Non-pigmented ciliary epithelial cell (primary cell): ENCODE measurements at regions not wholly inside any gene's neighbourhood (a gene's known extent, or its start where the extent isn't known, plus 50 kb on each side); places are given as distances from the start of the nearest gene placed in this dataset.

Source experiments
- DNase-seq: peaks from one replicate; pipeline ENCODE4 v3.0.0-alpha.2; 2010; ENCODE audit warnings: low read depth

DNA sequence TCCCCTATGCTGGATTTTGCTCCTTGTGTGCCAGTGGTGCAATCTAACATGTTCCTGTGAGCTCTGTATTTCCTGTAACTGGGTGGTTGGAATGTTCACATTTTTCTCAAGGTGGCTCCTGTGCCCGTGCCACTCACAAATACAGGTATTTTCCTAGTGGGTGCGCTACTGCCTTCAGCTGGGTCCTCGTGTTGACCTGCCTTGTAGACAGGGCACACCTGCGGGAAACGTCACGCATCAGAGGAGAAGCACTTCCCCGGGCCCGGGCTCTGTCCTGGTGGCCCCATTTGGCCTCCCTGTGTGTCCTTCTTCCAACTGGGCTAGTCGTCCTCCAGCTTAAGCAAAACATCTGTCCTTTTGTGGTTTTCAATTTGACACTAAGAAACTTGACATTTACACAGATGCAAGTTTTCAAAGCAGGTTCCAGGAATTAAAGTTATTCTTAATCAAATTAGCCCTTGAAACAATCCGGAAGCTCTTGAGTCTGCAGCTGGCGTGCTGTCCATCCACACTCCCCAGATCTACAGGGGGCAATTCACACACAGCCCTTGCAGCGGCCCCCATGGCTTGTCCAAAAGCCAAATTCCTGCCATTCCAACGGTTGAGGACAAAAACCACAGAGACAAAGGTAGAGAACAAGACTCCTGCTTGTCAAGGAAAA, 275.1 kb downstream of the CDC5L start:
- peak; percentile 45 for DNase-seq

DNA sequence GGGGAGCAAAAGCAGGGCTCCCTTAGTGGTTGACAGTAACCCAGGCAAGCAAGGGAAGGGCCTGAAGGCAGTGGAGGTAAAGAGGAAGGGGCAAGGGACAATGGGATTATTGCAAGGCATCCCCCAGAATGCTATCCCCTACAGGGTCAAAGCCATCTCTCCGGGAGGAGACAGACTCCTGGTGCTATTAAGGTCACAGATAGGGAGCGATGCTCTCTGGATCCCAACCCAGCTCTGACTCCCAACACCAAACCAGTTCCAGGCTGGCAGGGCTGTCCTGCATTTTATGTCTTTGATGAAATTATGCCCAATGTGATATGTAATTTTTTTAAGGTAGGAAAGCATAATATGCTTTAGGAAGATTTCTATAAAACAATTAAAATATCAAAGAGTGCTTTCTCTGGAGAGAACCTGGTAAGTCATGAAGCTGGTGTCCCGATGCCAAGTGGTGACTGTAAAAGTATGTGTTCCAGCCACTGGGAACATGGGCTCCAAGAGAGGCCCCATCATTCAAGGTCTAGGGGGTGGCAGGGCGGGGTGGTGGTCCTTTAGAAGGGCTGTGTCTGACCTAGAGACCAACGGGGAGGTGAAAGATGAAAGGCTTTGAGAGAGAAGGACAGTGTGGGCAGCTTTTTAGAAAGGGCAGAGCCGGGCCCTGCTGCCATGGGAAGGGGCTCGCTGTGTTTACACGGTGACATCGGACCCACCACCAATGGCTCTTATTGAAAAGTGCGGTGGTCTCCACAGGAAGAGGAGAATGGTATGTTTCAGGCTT, 276.5 kb downstream of the CDC5L start:
- no peak for DNase-seq

DNA sequence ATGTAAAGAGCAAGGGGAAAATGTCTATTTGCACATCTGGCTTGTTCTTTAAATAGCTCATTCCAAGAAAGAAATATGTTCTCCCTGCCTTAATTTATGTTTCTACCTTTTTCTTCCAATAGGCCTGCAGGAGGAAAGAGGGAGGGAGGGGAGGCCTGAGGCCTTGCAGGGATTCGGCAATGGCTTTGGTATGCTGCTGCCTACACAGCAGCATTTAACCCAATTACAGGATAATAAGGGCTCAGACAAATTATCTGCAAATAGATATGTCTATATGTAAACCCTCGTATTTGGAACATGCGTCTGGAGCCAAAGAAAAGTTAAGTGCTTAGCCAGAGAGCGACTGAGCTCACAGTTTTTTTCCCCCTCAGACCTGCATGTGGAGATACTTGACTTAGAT, 277.2 kb downstream of the CDC5L start:
- no peak for DNase-seq

DNA sequence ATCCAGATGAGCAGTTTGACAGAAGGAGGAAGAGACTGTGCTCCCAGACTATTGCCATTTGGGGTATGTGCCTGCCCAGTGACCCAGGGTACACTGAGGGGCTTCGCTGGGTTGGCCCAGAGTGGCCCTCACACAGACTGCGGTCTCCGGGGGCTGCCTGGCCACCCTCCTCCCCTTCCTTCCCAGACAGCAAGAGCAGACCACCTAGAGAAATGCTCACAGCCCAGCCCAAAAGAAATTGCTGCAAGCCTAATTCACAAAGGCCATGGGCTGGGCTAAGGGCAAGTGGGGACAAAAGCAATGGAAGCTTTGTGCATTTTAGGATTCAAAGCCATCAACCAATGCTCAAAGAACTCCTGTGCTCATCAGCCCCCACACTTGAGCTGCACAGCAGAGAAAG, 277.6 kb downstream of the CDC5L start:
- no peak for DNase-seq

DNA sequence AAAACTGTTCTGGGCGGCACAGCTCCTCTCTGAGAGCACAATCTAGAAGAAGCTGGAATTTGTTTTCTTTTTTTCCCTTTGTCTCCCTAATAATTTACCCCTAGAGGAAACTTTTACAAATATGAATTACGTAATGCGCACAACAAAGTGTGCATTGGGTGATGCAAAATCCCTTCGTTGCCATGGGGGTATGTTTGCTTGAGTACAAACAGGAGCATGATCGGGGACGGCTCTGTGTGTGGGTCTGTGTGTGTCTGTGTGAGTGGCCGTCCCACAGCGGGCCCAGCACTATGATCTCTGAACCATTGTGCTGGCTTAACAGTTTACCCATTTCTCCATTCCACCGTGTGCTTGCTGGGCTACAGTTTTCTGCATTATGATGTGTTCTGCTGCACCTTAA, 278.2 kb downstream of the CDC5L start:
- DNase-seq = no peak

DNA sequence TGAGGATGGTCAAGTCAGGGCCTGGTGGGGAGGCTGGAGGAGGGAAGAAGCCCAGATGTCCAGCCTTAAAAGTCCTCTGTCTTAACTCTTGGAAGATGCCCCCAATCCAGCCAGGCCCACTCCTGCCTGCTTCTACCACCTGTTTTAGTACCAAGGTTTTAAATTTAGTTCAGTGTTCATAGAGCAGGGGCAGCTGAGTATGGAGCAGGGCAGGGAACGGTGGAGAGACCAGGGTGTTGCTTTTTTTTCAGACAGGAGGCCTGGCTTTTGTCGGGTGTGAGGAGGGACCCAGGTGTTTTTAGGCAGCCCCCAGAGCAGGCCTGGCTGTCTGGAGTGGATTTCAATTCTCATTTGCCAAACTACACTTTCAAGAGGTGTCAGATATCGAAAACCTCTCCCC, 278.8 kb downstream of the CDC5L start:
- DNase-seq = no peak

DNA sequence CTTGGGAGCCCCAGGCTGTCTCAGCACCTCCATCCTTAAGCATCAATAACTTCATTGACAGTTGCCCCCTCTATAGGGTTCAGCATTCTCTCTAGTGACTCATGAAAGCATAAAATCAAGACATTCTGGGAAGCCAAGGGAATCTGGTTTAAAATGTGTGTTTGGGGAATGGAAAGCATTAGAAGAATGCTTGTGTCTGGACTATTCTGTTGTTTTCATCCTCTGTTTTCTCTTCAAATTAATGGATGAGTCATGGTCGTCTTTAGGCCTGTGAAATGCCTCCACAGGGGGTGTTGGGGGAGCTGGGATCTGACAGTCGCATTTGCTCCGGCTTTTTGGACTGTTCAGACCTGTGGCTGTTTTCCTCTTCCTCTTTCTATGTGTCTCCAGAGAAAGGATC, 279.7 kb downstream of the CDC5L start:
- DNase-seq = peak; percentile 87

DNA sequence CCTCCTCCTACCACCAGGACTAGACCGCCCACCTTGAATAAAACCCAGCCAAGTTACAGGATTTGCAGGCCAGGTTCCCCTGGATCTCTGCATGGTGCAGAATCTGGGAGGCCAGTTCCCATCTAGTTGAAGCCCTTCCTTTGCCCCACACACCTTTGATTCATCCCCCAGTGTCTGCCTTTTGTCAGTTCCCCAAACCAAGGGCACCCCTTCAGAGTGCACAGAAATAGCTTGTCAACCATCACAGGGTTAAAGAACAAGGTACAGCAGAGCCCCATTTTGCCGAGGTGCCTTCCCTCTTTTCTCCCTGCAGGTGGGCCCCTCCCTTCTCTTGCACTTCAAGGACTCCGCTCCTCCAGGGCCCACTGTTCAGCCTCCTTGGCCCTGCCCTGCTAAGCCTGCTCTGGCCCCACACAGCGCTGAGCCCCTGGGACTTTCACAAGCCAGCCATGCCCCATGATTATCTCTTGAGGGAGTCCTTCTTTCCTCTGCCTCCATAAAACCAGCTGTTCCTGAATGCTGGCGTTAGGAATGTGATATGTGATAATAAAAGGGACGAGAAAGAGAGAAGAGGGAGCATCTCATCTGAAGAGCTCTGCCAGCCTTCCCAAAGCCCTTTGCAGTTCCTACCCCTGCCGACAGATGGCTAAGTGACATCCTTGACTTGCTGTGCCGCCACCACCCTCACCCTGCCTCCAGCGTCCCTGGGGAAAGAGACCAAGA, 280.3 kb downstream of the CDC5L start:
- DNase-seq = no peak

DNA sequence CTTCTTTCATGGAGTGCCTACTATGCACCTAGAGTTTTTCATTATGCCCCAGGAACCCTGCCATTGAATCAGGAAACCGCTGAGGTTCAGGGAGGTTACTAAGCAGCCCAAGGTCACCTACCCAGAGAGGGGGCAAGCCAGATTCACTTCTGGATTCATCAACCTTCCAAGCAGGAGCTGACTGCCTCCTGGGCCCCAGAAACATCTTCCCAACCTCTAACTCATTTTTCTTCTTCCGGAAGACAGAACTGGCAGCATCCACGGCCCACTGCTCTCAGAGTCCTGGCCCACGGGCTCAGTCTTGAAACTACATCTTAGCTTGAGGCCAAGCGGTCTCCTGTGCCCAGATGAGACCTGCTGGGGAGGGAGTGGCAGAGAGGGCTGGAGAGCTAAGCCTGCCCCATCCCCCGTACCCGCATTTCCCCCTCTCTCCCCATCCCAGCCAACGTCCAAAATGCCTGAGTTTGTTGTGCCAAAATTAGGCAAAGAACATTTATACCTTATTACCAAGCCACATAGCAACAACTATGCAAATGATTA, 281.0 kb downstream of the CDC5L start:
- no peak for DNase-seq

DNA sequence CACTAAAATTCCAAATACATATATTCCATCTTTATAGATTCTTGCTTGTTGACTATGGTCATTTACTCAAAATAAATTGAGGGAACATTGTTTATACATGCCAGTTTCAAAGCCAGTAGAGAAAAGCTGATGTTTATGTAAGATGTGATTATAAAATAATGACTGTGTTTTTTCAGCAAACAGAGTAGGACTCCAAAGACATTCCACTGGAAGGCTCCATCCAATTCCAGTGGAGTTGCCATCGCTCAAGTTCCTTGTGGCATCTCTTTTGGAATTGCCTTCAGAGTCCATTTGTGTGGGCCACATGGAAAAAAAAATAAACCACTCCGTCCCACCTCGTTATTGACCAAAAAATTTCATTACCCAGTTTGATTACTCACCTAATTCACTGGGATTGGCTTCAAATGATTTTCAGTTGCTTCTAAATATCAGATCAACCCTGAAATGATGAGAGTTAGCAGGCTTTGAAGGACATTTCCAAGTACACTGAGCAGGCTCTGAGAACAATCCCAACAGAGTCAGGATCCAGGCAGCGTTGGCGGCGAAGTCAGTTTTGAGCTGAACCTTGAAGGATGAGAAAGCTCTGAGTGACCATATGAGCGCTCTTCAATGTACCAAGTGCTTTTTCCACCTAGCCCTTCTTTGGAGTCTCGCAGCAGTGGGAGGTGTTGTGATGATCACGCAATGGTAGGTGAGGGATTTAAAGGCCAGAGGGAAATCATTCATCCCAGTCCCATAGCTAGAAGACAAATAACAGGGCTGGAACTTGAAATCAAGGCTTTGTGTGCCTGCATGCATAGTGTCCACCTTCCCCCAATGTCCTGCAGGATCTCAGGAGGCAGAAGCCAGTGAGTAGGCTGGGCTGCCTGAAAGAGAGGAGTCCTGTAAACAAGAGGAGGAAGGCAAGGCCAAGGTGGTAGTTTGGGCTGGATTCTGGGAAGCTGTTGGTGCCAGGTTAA, 281.7 kb downstream of the CDC5L start:
- DNase-seq = no peak

DNA sequence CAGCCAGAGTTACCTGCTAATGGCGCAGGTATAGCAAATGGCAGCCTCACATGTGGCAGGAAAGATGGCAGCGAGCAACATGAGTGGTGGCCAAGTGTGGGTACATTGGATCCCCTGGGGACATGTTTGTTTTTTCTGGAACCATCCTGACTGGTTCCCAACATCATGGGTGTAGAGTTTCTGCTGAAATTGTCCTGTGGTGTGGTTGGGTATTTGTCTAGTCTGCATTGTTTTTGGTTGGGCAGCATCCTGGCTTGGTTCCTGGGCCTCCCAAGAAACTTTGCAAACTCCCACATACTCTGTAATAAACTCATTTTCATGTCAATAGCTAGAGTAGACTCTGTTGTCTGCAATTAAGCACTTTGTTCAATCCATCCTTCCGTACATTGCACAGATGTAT, 282.6 kb downstream of the CDC5L start:
- no peak for DNase-seq

DNA sequence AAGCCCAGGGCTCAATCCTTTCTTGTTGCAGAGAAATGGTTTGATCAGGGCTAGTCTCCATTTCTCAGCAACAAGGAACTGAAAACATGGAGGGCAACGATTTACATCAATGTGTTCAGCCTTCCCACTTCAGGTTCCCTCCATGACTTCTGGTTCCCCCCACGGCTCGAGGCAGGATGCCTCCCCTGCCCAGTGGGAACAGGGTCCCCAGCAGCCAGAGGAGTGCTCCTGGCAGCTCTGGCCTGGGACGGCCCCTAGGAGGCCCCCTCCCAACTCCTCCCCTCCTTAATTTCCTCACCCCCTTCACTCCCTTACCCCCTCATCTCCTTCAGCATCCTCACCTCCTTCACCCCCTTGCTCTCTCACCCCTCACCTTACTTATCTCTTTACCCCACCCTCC, 283.8 kb downstream of the CDC5L start:
- DNase-seq = no peak

DNA sequence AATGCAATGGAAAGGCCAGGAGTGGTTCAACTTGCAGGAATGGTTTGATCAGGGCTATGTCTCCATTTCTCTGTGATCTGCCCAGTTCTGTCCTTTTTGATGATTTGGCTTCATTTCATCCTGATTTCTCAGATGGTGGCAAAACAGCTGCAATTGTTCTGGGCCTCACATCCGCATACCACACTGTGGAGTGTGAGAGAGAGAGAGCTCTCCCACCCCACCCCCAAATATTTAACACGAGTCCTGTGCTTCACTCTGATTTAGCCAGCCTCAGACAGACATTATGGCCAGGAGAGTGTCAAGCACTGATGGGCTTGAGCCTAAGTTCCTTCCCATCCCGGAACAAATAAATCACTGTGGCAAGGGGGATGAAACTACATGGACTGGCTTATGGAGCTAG, 284.6 kb downstream of the CDC5L start:
- no peak for DNase-seq

DNA sequence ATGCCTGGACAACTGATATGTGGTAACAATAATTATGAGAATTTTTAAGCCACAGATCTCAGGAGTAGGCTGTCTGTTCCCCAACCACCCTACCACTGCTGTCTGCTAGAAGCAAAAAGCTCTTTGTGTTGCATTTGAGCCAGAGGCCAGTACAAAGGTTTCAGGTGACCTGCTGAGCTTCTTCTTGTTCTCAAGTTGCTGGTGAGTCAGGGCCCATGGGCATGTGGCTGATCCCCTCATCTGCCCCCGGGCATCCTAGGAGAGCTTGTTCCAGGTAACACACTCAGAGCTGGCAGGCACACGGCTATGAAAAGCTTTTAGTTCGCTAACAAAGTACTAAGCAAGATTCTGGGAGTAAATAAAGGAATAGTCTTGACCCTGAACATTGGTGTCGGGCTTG, 285.3 kb downstream of the CDC5L start:
- no peak for DNase-seq

DNA sequence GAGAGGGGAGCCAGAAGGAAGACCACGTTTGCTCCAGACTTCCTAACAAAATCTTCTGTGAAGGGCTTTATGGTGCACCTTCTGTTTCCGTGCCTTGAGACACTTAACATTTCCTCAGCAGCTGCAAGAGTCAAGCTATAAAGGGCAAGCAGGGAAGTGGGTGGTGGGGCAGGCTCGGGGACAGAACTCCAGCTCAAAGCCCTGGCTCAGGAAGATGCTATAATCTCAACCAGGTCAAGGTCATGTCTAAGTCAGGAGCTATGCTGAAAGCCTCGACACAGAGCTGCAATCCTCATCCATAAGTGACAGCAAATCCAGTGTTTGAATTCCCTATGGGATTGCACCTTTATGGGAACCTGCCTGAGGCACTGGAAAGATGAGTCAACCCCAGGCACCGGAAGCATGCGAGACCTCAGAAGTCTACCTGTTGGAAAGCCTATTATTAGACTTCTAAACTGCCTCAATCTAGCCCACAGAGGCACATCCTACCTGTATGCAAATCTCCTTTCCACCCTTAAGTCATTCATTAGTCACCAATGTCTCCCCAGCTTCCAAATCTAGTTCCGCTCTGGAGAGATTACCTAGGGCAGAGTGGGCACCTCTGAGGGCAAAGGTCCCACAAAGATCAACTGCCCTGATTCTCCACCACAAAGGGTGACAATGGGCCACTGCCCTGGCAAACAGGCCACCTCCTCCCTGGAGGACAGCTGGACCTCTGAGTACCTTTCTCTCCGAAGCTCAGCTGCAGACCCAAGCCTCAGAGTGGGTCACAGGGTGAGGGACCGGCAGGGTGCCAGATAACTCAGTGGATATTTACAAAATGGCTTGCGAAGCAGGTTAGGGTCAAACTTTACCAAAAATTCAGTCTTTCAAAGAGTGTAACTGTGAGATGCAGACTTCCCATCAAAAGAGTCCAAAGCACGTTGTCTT, 287.0 kb downstream of the CDC5L start:
- DNase-seq = no peak

DNA sequence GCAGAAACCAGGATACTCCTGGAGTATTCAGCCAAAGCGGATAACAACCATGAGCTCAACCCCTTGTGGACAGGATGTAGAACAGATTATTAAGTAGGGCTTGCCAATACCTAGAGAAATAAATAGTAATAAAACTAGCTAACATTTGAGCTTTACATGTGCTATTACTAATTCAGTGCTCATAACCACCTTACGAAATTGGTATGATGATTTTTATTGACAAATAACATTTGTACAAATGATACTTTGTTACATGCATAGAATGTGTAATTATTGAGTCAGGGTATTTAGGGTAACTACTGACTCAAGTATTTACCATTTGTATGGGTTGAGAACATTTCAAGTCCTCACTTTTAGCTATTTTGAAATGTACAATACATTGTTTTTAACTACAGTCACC, 287.9 kb downstream of the CDC5L start:
- no peak for DNase-seq

DNA sequence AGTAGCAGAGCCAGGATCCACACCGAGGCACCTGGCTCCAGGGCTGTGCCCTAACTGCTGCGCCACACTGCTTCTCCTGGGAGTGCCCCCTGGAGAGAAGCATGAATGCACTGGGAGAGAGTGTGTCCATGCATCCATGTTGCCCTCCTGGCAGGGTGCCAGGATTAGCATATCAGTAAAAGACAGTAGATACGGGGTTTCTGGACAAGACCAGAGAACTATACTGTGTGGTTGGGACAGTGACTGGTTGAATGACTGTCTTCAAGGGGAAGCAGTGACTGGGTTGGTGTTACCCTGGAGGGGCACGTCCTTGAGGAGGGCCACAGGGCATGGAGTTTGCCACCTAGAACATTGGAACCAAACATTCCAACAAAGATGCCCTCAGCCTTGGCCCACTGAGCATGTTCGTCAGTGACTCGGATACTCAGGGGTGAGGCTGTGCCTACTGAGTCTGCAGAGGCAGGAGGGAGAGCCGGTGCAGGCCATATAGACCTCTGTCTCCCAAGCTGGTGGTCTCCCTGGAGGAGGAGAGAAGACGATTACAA, 288.8 kb downstream of the CDC5L start:
- no peak for DNase-seq

DNA sequence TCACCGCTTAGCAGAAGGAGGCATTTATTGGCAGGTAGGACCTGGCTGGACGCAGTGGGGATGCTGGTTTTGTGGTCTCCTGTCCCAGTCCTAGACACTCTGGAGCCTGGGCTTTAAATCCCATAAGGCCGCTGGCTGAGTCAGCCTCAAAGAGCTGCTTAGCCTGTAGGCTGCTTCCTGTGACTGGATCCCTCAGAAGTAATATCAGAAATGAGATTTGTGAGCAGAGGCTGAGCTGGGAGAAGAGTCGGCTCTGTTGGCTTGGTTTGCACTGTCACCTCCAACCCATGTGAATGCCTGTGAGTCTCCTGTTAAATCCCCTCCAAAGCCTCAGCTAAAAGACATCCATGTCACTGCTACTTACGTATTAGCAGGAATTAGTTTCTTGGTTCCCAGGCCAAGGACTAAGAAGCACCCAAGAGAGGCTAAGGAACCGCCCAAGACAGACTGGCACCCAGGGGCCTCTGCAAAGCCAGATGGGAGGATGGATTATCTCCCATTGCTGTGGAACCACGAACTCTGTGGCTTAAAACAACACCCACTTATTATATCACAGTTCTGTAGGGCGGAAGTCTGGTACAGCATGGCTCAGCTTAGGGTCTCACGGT, 289.4 kb downstream of the CDC5L start:
- no peak for DNase-seq

DNA sequence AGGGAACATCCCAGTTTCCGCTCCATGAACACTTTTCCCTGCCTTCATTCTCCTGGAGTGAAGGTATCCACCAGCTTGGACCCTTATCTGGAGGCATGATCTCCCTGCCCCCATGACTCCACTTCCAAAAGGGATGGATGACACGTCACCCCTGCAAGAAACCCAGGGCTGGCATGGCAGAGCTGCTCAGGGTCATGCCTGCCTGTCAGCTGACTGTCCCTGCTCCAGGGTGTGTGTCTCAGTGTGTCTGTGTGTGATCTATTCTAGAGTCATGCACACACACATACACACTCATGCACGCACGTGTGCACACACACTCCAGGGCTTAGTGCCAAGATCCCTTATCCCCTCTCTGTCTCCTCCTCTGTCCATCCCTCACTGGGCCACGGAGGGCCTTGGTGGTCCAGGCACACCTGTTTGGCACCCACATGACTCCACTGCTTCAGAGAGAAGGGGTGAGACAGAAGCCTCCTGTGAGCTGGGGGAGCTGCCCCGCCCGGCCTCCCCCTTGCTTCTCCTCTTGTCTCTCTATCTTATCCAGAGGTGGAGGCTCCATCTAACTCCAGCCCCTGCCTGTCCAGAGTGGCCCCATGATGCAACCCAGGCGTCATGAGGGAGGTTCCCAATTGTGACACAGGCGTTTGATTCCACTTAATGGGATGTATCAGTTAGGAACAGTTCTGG, 290.9 kb downstream of the CDC5L start:
- DNase-seq = no peak
